ENCODE measurements at regions not wholly inside any gene's neighbourhood (a gene's known extent, or its start where the extent isn't known, plus 50 kb on each side); places are given as distances from the start of the nearest gene placed in this dataset.
"Not testable (repeated sequence)": the region's sequence is repeated elsewhere in the genome, so short reads cannot be mapped to it uniquely, and the experiment has no call there.

GRCh38 chr4:29708473-29708872 lies 1011.7 kb upstream of the PCDH7 start:
- DNase-seq (ENCODE audit: low read depth in 2 of 2), result no peak

GRCh38 chr4:29710519-29710918 lies 1009.6 kb upstream of the PCDH7 start:
- no peak for DNase-seq (ENCODE audit: low read depth in 2 of 2)

GRCh38 chr4:29711226-29711625 lies 1008.9 kb upstream of the PCDH7 start:
- DNase-seq (ENCODE audit: low read depth in 2 of 2), result no peak

- no peak for DNase-seq (ENCODE audit: low read depth in 2 of 2)
Measured at GRCh38 chr4:29717287-29718057, 1002.7 kb upstream of the PCDH7 start.

- DNase-seq (ENCODE audit: low read depth in 2 of 2), result no peak
Measured at GRCh38 chr4:29718136-29718535, 1002.0 kb upstream of the PCDH7 start.

- DNase-seq (ENCODE audit: low read depth in 2 of 2), result no peak
Measured at GRCh38 chr4:29722253-29722652, 997.9 kb upstream of the PCDH7 start.

- no peak for DNase-seq (ENCODE audit: low read depth in 2 of 2)
Measured at GRCh38 chr4:29726938-29727337, 993.2 kb upstream of the PCDH7 start.

- no peak for DNase-seq (ENCODE audit: low read depth in 2 of 2)
Measured at GRCh38 chr4:29734343-29735213, 985.6 kb upstream of the PCDH7 start.

GRCh38 chr4:29756966-29757365 lies 963.2 kb upstream of the PCDH7 start:
- DNase-seq (ENCODE audit: low read depth in 2 of 2), result no peak

GRCh38 chr4:29762151-29762550 lies 958.0 kb upstream of the PCDH7 start:
- DNase-seq (ENCODE audit: low read depth in 2 of 2), result no peak

- DNase-seq (ENCODE audit: low read depth in 2 of 2), result no peak
Measured at GRCh38 chr4:29770627-29771026, 949.5 kb upstream of the PCDH7 start.

GRCh38 chr4:29788123-29788522 lies 932.0 kb upstream of the PCDH7 start:
- not testable (repeated sequence) for DNase-seq (ENCODE audit: low read depth in 2 of 2)

GRCh38 chr4:29805245-29805644 lies 914.9 kb upstream of the PCDH7 start:
- DNase-seq (ENCODE audit: low read depth in 2 of 2), result no peak

- no peak for DNase-seq (ENCODE audit: low read depth in 2 of 2)
Measured at GRCh38 chr4:29805916-29806480, 914.2 kb upstream of the PCDH7 start.

- DNase-seq (ENCODE audit: low read depth in 2 of 2), result no peak
Measured at GRCh38 chr4:29817961-29818360, 902.2 kb upstream of the PCDH7 start.

- DNase-seq (ENCODE audit: low read depth in 2 of 2), result no peak
Measured at GRCh38 chr4:29829067-29829466, 891.1 kb upstream of the PCDH7 start.

GRCh38 chr4:29852537-29852936 lies 867.6 kb upstream of the PCDH7 start:
- DNase-seq (ENCODE audit: low read depth in 2 of 2), result no peak

- DNase-seq (ENCODE audit: low read depth in 2 of 2), result no peak
Measured at GRCh38 chr4:29853833-29854232, 866.3 kb upstream of the PCDH7 start.

- DNase-seq (ENCODE audit: low read depth in 2 of 2), result no peak
Measured at GRCh38 chr4:29861307-29861706, 858.9 kb upstream of the PCDH7 start.

GRCh38 chr4:29867412-29867811 lies 852.8 kb upstream of the PCDH7 start:
- DNase-seq (ENCODE audit: low read depth in 2 of 2), result no peak

GRCh38 chr4:29900336-29900735 lies 819.8 kb upstream of the PCDH7 start:
- no peak for DNase-seq (ENCODE audit: low read depth in 2 of 2)

- DNase-seq (ENCODE audit: low read depth in 2 of 2), result no peak
Measured at GRCh38 chr4:29908276-29908675, 811.9 kb upstream of the PCDH7 start.

- no peak for DNase-seq (ENCODE audit: low read depth in 2 of 2)
Measured at GRCh38 chr4:29927895-29928294, 792.3 kb upstream of the PCDH7 start.

Measured in activated CD4-positive, alpha-beta T cell treated with anti-CD3 and anti-CD28 coated beads for 24 hours (primary cell).